ENCODE measurements at regions not wholly inside any gene's neighbourhood (a gene's known extent, or its start where the extent isn't known, plus 50 kb on each side); places are given as distances from the start of the nearest gene placed in this dataset.
"Not testable (repeated sequence)": the region's sequence is repeated elsewhere in the genome, so short reads cannot be mapped to it uniquely, and the experiment has no call there.

DNA sequence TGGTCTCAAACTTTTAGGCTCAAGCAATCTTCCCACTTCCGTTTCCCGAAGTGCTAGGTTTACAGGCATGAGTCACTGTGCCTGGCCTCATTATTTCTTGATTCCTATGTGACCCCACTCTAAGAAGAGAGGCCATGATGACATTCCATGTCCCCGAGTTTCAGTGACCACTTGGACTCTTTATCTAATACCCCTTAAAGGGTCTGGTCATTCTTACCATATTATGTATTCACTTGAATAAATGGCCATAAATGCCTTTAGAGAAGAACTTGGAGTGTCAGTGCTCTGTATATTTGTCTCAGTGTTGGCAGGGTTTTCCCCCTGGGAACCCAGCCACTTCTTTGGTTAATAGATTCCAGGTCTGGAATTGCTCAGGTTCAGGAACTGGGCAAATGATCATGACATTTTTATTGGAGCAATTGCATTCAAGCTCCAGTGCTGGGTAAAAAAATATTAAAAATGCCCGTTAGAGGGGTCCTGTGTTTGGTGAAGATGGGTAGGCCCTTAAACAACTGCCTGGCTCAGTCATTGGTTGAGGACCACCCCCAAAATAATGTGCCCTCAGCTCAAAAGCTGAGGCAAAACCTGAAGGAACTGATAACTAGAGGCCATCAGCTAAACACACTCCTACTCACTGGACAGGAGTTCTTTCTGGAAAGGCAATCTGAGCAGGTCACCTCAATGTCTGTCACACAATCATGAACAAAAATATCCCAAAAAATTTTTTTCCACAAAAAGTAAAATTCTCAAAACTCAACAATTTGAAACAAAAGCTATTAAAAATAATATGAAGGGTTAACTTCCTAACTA is 186.6 kb upstream of the ZNF608 start:
- no peak for DNase-seq

DNA sequence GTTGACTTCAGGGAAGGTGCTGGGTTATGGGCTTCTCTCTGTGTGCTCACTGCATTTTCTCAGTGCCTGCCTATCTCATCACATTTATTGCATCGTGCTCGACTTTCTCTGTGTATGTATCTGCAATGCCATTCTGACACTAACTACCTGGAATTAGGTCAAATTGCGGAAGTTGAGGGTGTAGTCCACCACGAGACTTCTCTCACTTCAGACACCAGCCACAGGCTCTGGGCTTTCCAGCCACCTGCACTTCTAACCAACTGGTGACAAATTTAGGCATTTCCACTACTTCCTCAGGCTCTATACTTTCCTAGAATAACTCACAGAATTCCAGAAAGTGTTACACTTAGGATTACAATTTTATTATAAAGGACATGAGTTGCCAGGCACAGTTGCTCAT is 188.6 kb upstream of the ZNF608 start:
- DNase-seq: no peak

DNA sequence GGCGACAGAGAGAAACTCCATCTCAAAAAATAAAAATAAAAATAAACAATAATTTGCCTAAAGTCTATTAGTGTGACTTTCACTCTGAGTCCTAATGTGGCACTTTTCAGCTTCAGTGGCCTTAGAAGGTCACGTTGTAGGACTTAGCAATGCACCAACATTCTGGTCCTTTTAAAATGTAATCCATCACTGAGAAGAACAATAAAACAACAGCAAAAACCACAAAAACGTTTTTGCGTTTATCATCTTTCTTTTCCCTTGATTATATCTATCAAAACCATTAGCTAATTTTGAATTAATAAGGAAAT is 190.1 kb upstream of the ZNF608 start:
- no peak for DNase-seq

DNA sequence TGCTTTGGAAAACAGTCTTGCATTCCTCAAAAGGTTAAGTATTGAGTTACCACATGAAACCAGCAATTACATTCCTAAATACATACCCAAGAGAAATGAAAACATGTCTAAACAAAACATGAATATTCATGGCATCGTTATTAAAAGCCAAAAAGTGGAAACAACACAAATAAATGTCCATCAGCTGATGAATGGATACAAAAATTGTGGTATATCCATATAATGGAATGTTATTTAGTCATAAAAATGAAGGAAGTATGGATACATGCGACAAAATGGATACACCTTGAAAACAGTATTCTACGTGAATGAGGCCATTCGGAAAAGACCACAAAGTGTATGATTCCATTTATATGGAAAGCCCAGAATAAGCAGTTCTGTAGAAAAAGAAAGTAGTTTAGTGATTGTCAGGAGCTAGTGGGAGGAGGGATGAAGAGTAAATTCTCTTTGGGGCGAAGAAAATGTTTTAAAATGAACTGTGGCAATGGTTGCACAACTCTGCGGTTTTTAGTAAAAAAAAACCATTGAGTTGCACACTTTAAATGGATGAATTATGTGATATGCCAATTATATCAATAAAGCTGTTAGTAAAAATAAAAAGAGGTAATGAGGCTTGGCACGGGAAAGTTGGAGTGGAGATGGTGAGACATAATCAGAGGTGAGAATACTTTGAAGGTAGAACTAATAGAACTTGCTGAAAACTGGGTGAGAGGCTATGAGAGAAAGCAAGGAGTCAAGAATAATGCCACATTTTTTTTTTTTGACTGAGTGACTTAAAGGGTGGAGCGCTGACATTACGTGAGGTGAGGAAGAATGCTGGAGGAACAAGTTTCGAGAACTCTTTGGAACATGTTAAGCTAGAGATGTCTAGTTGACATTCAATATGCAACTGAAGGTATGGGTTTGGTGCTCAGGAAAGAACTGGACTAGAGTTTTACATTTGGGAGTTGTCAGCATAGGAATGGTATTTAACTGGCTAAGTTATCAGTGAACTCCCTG is 194.9 kb upstream of the ZNF608 start:
- no peak for DNase-seq

DNA sequence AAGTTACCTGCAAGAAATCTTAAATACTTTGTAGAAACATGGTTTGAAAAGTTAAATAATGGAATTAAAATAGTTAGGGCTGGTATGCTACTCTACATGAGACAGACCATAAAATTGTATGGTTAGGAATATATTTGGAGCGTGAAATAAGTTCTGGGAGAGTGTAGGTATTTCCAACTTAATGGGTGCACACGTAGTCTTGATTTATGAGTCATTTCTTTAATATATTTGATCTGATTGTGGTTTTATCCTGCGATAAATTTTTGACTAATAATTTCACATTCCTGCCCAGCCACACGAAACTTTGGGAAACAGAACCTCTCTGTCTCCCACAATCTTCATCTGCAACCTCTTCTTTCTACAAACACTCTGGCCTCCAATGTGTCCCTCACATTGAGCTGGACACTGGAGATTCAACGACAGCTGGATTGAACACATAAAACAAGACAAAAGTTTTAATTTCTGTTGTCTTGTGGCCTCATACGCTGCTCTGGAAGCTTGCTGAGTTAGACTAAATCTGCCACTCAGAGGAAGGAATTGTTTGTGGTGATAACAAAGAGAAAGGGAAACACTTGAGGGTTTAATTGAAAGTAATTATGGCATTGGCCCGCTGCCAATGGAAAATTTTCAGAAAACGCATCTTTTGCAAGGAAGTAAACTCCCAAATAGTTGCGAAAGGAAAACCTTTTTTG is 201.8 kb upstream of the ZNF608 start:
- no peak for DNase-seq

DNA sequence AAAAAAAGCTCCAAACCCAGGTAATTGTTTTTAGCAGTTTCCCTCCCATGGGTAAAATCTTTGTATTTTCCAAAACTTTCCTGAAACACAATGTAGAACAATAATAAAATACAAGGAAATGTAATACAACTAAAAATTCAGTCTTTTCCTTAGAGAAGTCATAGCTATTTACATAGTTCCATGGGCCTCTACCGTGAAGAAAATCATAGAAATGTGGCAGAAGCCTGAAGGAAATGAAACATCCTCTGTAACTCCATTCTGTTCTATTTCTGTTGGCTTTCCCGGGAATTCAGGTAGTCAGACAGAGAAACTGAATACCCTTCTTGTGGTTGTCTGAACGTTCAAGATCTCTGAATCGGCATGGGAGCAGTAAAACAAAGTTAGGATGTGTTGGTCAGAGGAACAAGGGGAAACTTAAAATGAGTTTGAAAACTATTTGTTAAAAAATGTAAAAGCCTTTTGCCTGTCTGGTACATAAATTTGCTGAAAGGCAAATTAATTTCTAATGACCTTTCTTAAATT is 202.4 kb upstream of the ZNF608 start:
- DNase-seq: no peak

DNA sequence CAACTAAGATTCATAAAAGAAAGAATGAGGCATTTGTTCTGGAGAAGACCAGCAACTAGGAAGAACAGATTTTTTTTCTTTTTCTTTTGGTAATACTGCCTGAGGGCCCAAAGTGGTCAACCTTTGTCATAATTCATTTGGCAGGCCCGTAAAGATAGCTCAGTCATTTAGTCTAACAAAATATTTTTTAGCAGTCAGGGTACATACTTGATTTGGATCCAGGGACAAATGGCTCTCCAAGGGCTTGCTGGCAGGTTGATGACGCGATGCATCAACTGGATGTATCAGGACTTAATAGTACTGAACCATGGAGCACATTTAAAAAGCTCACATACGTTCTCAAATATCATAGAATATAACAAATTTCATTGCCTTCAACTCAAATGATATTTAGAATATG is 203.4 kb upstream of the ZNF608 start:
- DNase-seq: no peak

DNA sequence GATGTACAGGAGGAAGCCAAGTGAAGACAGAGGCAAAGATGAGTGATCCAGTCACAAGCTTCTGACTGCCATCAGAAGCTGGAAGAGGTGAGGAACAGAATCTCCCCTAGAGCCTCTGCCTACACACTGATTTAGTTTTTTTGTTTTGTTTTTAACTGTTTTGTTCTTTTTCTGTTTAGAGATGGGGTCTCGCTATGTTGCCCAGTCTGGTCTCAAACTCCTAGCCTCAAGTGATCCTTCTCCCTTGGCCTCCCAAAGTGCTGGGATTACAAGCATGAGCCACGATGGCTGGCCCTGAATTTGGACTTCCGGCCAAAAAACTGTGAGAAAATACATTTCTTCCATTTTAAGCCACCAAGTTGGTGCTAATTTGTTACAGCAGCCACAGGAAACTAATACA is 204.7 kb upstream of the ZNF608 start:
- no peak for DNase-seq

DNA sequence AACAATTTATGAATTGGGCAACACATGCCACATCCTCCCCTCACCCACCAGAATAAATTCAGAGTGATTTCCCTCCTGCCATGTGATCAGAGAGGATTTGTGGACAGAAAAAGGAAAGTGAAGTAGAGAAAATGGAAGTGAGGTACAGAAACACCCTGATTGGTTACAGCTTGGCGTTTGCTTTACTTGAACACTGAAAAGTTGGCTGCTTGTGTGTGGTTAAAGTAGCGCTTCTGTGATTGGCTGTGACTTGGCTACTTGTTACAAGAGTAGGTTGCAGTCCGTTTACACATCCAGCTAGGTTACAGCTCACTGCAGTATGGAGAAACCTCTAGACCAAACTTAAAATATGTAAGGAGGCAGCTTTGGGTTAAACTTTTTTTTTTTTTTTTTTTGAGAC is 205.2 kb upstream of the ZNF608 start:
- no peak for DNase-seq

DNA sequence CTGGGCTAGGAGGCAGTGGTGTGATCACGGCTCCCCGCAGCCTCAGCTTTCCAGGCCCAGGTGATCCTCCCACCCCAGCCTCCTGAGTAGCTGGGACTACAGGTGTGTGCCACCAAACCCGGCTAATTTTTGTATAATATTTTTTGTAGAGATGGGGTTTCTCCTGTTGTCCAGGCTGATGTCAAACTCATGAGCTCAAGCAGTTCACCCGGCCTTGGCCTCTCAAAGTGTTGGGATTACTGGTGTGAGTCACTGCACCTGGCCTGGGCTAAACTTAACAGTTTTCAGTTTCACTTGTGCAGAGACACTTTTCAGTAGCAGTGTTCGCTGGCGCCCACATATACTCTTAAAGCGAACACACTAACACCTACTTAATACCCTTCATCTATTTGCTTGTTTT is 205.6 kb upstream of the ZNF608 start:
- no peak for DNase-seq

DNA sequence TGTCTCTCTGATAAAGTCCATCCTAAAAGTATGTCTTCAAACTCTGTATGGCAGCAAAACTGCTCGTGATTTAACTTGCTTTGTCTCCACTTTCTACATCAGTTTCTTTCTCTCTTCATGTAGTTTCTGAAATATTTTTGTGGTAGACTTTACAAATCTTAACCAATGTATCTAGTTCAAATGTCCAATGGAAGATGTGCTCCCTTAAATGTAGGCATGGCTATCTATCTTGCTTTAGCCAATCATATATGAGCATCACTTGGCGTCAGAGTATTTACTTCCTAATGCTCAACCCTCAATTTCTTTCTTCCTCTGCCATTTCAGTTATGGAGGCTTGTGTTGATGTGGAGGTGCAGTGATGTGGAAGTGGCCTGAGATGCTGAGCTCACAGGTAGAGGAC is 206.1 kb upstream of the ZNF608 start:
- DNase-seq: no peak

DNA sequence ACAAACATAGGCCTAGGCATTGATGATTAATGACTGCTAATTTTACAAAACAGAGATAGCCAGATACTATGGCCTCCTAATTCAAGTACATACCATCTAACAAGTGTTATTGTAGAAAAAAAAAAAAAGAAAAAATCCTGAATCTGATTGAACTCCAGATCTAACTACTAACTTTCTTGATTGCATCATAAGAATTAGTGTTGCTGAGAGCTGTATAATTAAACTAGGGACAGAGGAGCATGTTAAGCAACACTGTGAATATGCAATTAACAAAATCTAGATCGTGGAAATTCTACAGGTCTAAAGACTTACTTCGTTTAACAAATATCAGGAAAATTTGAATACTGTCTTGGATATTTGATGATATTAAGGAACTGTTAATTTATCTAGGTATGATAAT is 208.3 kb upstream of the ZNF608 start:
- DNase-seq: no peak

DNA sequence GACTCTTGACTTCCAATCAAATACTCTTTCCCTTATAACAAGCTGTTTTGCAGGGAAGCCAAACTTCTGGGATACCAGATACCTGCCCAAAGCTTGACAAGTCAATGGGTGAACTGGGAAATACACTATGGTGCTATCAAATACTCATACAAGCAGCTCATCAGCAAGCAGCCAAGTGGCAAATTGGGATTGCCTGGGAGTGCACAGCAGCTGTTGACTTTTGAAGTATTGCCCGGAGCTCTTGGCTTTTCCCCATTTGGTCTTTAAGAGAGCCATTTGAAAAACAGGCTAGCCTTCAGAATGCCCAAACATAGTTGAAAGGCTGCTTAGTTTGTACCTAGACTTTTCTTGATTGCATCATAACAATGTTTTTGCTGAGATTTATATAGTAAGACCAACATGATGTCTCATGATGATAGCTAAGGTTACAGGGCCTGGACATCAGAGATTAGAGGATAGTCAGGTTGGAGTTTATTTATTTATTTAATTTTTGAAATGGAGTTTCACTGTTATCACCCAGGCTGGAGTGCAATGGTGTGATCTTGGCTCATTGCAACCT is 210.1 kb upstream of the ZNF608 start:
- DNase-seq: no peak

DNA sequence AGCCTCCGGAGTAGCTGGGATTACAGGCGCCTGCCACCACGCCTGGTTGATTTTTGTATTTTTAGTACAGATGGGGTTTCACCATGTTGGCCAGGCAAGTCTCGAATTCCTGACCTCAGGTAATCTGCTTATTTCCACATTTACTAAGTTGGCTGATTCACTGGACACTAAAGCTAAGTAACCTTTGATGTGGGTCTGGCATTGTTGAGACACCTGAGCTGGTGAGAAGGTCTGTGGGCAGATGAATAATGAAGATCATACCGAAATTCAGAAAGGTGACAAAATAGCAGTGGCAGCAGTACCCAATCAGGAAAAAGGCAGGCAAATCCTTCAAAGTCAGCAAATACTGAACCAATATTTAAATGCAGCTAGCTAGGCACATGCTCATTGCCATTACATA is 210.6 kb upstream of the ZNF608 start:
- DNase-seq: no peak

DNA sequence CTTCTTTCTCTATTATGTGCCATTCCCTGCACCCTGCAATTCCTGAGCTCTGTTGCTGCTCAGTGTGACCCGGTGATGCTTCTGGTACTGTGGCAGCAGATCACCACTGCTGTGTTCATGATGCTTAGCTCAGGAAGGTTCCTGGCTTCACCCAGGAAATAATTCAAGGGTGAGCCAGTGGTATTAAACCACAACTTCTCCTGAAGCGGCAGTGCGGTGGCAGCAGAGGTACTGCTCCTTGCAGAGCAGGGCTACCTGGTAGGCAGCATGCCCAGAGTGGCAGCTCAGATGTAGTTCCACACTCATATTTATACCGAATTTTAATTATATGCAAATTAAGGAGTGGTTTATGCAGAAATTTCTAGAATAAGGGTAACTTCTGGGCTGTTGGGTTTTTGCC is 213.8 kb upstream of the ZNF608 start:
- DNase-seq: no peak

DNA sequence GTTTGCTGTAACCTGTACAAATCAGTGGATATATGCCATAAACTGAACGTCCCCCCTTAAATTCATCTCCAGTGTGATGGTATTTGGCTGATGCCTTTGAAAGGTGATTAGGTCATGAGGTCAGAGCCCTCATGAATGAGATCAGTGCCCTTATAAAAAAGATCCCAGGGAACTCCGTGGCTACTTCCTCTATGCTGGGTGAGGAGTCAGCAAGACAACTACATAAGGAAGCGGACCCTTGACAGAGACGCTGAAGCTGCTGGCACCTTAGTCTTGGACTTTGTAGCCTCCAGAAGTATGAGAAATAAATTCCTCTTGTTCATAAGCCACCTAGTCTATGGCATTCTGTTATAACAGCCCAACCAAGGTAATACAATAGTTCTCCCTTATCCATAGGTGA is 215.1 kb upstream of the ZNF608 start:
- DNase-seq: no peak

DNA sequence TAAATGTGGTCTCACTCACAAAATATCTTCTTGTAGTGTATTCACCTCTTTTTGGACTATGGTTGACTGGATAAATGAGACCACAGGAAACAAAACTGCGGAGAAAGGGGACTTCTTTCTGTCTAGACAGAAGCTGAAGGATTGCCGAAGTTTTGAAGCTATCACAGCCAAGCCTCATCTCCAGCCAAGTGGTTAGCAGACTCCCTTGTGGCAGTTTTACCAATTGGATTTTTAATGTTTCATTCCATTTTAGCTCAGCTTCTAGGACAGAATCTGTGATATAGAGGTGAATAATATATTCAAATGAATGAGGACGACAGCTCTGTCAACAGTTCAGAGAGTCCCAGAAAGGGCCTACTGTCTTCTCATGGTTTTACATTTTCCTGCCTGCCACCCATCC is 215.7 kb upstream of the ZNF608 start:
- no peak for DNase-seq

DNA sequence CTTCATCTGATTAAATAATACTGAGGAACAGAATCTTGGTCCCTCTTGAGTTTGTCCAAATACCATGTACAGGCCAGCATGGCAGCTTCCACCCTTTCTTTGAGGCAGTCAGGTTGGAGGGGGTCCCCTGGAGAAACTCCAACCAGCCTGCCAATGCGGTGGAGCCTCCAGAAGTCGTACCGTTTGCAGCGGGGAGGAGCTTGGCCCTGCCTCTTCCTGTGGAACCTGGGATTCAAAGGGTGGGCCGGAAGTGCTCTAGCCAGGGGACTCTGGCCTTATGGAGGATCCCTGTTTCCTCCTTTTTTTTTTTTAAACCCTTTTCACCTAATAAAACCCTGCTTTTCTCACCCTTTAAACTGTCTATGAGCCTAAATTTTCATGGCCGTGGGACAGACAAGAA is 216.3 kb upstream of the ZNF608 start:
- no peak for DNase-seq

DNA sequence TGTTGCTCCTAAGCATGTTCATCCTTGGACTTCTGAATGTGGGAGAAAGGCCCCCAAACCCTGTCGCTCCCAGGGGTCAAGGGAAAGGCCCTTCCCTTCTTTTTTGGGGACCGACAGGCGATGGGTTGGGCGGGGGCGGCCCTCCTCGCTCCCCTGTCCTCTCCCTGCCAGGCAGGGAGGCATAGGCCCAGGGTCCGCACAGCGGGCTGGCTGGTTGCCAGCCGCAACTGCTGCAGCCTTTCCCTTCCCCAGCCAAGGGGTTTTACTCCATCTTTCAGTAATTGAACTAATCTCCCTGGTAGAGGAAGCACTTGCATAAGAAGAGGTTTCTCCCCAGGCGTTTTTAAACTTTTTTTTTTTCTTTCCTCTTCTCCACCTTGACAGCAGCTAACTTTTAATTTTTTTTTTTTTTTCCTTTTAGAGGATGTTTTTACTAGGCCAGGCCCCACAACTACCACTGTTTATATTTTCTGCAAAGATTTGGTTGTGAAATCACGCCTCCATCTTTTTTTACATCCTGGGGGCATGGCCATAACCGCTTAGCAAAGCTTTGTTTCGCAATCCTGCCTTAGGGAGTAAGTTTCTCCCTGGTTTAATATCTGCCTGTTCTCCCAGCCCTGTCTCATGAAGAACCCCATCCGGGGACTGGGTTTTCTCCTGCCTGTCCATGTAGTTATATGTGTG is 216.9 kb upstream of the ZNF608 start:
- DNase-seq: peak; percentile 40

DNA sequence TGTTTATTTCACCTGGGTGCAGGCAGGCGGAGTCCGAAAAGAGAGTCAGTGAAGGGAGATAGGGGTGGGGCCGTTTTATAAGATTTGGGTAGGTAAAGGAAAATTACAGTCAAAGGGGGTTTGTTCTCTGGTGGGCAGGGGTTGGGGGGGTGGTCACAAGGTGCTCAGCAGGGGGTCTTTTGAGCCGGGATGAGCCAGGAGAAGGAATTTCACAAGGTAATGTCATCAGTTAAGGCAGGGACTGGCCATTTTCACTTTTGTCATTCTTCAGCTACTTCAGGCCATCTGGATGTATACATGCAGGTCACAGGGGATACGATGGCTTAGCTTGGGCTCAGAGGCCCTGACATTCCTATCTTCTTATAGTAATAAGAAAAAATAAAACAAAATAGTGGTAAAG is 220.3 kb upstream of the ZNF608 start:
- DNase-seq: not testable (repeated sequence)

DNA sequence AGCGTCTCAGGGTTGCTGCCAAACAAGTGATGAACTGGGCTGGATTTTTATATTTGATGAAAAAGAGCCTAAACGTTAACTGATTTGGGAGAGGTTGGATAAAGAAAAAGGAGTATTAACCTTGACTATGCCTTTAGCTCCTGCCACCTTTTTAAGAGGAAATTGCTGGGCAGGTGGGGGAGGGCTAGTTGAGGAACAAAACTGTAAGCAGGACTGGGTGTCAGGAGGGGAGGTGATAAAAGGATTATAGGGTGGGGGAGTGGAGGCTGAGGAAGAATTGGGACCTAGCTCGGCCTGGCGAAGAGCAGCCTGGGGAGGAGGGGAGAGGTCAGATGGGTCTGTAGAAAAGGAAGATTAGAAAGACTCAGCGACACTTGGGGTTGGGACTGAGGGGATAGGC is 223.9 kb upstream of the ZNF608 start:
- DNase-seq: not testable (repeated sequence)

DNA sequence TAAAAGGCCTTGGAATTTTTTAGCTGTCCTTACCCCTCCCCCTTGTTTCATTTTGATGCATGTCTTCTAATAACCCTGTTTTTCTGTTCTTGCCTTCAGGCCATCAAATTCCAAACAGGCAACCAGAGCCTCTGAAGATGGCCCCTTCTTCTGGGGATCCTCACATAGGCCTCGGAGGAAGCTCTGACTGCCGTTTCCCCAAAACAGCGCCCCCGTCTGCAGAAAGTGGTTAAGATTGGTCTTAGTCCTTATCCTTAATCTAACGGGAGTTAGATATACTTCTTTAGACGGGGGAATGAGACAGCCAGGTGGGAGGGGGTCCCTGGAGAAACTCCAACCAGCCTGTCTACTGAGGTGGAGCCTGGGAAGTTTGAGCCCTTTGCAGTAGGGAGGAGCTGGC is 226.3 kb upstream of the ZNF608 start:
- no peak for DNase-seq

DNA sequence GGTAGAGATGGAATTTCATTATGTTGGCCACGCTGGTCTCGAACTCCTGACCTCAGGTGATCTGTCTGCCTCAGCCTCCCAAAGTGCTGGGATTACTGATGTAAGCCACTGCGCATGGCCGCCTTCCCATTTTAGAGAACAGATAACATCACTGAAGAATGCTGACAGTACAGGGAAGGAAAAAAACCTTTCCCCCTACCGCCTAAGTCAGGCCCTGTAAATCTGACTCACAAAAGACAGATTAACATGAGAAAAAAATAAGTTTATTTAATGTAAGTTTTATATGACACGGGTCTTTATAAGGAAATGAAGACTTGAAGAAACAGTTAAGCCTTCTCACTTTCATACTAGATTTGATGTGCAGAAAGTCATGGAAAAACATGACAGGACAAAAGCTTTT is 227.2 kb upstream of the ZNF608 start:
- no peak for DNase-seq

All from SIG-M5 (cell line).